Head of caudate nucleus (tissue), 42 donors: ENCODE measurements at regions not wholly inside any gene's neighbourhood (a gene's known extent, or its start where the extent isn't known, plus 50 kb on each side); places are given as distances from the start of the nearest gene placed in this dataset.
"Not testable (repeated sequence)": the region's sequence is repeated elsewhere in the genome, so short reads cannot be mapped to it uniquely, and the experiment has no call there.

Source experiments
- DNase-seq, 42 donors: peaks; one replicate each; pipeline versions ENCODE4 v3.0.0 to v3.0.0-alpha.2; 2020 to 2021; ENCODE audit warnings: mixed read lengths in 7 of 42
- intact Hi-C: fragments of 100-400 bp; cut with DNase I; formaldehyde crosslinking; loops from one replicate; pipeline ENCODE4 v1.15.0; 2022

DNA sequence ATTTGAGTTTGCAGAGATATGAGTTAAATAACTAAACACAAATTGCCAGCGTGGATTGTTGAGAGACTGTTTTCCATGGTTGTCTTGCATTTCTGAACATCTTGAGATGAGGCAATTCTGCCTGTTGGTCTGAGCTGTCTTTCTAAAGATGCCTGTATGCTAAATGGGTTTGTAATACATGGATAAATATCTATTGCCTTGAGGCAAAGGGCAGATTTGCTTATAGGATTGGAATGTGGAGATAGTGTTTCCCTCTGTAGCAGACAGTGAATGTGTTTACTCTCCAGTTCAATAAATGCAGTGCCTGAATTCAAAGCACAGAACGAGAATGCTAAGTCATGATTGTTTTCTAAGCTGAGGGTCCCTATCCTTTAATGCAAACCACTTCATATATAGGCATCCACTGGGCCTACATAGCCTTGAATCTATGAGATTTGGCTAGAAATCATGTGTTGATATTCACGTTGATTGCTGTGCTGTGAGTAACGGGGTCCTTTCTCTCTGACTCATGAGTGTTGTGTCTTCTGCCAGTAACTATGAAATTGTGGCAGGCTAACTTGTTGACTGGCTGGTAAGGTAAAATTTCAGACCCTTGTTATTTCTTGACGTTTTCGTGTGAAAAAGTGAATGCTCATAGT, 2554.8 kb downstream of the PCDH9 start:
- no peak for DNase-seq
- intact Hi-C loops: no loop called here

DNA sequence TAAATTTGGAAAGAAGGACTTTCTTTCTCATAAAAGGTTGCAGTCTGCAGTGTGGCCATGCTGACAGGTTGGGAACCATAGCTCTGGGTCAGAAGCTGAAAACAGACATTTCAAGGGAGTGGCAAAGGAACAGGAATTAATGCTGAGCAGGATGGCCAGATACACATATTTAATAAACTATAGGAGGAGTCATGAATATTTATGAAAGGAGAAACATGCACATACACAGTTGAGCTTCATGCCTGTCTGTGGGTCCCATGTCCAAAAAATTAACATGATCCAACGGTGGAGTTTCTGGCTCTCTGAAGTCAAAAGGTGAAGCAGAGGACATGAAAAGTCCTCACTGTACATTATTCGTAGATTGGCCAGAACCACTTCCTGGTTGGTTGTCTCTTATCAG, 2556.0 kb downstream of the PCDH9 start:
- no peak for DNase-seq
- intact Hi-C loops: no loop called here

DNA sequence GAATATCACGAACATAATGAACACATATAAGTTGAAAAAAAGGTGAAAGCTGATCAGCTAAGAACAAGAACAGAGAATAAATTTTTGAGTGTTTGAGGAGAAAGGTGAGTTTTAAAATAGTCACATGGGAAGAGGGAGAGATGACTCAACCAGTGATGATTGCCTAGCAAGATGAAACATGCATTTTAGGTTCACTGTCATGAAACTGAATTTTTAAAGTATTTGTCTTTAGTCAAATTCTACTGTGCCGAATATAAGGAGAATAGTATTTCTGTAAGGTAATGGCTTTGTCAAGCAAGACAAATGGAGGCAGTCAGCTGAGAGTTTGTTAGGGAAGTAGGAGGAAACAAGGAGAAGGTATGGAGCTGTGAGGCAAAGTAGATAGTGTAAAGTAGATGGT, 2557.4 kb downstream of the PCDH9 start:
- no peak for DNase-seq
- intact Hi-C loops: no loop called here

DNA sequence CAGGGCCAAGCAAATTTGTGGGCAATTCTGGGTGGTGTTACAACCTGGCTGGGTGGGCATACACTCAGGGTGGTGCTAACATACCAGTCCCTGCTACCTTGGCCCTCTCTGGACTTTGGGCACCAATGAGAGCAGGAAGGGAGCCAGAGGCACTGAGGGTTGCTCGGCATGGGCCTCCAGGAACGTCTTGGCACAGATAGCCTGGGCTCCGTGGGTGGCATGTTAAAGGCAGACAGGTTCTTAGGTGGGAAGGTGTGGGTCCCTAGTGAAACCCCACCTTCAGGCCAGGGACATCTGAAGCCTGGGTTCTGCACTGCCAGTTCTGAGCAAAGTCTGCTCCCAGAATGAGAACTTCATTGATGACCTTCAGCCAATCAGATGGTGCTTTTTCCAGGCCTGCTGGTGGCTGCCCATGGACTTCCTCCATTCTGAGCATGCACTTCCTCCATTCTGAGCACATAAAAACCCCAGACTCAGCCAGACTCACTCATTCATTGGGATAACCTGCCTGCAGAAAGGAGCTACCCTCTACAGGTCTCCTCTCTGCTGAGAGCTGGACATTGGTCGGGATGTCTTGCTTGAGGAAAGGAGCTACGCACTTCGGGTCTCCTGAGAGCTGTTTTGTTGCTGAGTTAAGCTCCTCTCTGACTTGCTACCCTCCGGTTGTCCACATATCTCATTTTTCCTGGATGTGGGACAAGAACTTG, 2567.1 kb downstream of the PCDH9 start:
- no peak for DNase-seq
- intact Hi-C loops: no loop called here

DNA sequence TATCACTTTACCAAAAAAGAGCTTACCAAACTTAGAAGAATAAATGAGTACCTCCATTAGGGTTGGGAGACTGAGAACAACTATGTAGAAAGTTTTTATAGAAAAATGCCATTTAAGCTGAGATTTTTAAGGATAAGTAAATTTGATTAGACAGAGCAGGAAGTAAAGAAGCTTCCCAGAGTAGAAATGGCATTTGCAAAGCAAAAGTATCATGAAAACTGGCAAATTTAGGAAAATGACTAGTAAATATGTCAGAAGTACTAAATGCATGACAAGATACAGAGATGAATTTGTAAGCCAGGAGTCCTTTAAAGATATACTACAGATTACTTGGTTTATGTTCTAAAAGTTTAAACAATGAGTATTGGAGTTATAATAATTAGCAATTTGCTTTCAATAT, 2581.8 kb downstream of the PCDH9 start:
- DNase-seq: no peak
- intact Hi-C loops: no loop called here

DNA sequence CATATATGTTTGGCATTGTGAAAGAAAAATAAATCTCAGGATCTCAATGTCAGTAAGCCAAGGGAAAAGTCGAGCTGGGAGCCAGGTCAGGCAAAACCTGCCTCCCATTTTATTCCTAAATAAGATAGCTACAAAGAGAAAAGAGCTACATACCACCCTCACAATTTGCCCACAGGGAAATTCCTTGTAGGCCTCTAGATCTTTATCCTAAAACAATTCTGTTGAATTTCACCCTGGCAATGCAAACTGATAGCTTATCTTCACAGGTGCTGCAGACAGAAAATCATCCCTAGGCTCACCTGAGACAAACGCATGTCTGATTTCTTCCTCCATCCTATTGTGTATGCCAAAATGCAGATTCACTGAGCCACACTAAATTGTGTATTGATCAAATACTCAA, 2587.1 kb downstream of the PCDH9 start:
- no peak for DNase-seq
- intact Hi-C loops: no loop called here

DNA sequence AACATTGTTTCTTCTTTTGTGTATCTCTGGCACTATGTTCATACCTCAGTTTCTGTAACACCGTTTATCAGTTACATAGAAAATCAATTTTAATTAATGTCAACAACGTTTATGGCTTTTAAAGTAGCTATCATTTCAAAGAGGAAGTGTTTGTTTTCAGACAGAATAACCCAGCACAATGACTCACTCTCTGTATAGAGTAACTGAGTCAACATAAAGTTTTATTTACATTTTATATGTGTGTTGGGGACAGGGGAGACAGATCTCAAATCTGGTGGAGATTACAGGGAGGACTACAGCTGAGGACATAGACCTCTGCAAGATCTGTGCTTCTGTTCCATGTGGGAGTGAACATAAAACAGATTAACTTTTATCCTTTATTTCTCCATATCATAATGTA, 2590.1 kb downstream of the PCDH9 start:
- intact Hi-C loops: no loop called here
- DNase-seq: no peak

DNA sequence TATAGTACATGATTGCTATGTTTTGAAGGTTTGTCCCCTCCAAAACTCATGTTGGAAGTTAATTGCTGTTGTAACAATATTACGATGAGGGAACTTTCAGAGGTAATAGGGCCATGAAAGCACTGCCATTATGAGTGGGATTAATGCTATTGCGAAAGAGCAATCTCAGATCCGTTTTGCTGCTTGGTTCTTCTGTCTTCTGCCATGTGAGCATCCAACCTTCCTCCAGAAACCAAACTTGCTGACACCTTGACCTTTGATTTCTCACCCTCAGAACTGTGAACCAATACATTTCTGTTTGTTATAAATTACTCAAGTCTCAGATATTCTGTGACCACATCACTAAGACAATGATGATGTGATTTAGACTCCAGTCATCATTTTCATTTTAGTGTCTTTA, 2590.9 kb downstream of the PCDH9 start:
- DNase-seq: no peak
- intact Hi-C loops: no loop called here

DNA sequence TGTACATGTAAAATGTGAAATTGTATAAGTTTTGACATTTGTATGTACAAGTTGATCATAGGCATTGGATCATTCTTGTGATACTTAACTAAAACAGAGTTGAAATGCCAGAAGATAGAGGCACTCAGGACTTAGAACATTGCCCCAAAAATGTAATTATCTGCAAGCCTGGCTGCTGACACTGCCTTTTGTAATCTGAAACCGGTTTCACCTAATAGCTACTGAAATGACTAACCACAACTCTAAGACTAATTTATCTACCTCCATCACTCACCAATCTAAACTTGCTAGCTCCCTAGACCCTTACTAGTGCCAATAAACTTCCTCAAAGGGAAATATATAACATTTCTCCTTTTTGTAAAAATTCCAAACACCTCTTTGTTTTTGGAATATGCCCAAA, 2596.2 kb downstream of the PCDH9 start:
- intact Hi-C loops: no loop called here
- DNase-seq: no peak

DNA sequence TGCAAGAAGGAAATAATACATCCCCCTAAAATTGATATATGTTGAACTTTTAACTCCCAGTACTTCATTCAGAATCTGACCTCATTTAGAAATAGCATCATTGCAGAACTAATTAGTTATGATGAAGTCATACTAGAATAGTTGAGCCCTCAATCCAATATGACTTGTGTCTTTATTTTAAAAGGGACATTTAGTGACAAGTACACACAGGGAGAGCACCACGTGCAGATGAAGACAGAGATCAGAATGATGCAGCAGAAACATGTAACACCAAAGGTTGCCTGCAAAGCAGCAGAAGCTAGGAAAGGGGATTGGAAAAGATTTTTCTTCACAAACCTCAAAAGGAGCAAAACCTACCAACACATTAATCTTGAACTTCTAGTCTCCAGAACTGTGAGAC, 2602.5 kb downstream of the PCDH9 start:
- no peak for DNase-seq
- intact Hi-C loops: no loop called here

DNA sequence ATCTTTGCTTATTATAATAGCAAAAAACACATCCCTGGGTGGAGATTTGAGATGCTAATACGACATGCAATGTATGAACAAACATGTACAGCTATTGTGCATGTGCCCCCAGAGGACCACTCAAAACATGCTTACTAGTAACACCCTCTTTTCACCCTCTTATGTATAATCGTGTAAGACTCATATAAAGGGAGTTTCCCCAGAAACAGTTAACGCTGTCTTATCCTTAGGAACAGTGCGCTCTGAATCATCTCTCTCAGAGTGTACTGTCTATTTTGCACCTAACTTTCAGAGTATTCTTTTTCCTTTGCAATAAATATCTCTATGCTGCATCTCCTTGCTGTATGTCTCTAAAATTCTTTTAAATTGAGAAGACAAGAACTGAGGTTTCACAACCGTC, 2604.0 kb downstream of the PCDH9 start:
- DNase-seq: no peak
- intact Hi-C loops: no loop called here

DNA sequence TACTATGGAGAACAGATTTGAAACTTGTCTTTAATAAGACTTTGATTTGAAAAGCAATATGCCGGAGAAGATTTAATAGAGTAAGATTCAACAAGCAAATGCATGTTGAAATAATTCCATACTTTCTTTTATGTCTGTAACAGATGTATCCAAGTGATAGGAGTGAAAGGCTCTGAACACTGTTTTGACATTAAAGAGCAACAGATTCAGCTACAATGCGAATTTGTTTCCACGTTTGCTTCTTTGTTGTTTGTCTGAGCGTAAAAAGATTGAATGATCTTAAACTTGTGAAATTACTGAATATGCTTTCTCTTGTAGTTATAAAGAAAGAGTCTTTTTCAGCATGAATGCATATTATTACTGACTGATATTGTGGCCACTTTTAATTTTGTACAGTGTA, 2612.9 kb downstream of the PCDH9 start:
- intact Hi-C loops: no loop called here
- DNase-seq: no peak

DNA sequence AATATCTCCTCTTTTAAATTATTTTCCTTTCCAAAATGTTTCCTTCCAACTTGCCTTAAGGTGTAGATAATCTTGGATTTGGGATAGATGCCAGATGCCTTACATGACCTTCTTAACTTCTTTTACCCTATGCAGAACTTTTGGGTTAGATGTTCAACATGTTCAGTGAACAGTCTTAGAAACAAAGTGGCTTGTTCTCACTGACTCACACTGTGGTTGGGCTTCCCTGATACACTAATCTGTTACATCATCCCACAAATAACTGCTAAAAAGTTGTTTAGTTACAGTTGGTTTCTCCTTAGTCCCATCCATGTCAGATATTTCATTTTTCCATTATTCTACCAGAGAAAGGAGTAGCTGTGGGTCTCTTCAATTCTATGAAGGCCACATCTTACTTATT, 2638.2 kb downstream of the PCDH9 start:
- DNase-seq: no peak
- intact Hi-C loops: no loop called here

DNA sequence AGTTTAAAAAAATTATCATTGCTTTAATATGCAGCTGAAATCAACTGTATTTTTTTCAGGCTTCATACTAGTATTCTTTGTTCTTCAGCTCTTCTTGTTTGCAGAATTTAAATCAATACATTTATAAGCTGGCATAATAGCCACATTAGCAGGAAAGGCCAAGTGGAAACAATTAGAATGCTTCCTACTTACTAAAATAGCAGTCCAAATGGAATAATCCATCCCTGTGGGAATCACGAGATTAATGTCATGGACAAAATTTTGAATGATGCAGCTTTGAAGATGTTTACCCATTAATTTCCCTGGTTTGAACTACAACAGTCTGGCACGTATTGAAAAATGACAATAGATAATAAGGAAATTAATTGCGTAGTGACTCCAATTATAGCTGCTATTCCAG, 2650.8 kb downstream of the PCDH9 start:
- intact Hi-C loops: no loop called here

DNA sequence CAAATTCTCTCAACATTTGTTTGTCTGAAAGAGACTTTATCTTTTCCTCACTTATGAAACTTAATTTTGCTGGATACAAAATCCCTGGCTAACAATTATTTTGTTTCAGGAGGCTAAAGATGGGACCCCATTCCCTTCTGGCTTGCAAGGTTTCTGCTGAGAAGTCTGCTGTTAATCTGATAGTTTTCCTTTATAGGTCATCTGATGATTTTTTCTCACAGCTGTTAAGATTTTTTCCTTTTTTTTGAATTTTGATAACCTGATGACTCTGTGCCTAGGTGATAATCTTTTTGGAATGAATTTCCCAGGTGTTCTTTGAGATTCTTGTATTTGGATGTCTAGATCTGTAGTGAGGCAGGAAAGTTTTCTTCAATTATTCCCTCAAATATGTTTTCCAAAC, 2661.4 kb downstream of the PCDH9 start:
- intact Hi-C loops: no loop called here
- no peak for DNase-seq

More for the DNA sequence above, 2650.8 kb downstream of the PCDH9 start:
- no peak for DNase-seq

DNA sequence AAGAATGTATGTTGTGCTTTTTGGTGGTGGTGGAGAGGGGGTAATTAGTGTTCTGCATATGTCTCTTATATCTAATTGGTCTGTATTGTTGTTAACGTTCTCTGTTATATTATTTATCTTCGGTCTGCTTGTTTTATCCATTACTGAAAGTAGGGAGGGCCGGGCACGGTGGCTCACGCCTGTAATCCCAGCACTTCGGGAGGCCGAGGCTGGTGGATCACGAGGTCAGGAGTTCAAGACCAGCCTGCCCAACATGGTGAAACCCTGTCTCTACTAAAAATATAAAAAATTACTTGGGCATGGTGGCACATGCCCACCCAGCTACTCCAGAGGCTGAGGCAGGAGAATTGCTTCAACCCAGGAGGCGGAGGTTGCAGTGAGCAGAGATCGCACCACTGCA, 2672.1 kb downstream of the PCDH9 start:
- intact Hi-C loops, DNase-seq: not testable (repeated sequence)

DNA sequence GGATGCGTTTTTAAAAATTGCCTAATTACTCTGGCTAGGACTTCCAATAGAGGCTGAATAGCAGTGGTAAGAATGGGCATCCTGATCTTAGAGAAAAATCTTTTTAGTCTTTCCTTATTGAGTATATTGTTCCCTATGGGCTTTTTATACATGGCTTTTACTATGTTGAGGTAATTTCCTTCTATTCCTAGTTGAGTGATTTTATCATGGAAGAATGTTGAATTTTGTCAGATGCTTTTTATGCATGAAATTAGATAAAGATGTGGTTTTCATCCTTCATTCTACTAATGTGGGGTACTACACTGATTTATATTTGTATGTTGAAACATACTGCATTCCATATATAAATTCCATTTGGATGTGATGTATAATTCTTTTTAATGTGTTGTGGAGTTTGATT, 2673.8 kb downstream of the PCDH9 start:
- no peak for DNase-seq
- intact Hi-C loops: no loop called here

DNA sequence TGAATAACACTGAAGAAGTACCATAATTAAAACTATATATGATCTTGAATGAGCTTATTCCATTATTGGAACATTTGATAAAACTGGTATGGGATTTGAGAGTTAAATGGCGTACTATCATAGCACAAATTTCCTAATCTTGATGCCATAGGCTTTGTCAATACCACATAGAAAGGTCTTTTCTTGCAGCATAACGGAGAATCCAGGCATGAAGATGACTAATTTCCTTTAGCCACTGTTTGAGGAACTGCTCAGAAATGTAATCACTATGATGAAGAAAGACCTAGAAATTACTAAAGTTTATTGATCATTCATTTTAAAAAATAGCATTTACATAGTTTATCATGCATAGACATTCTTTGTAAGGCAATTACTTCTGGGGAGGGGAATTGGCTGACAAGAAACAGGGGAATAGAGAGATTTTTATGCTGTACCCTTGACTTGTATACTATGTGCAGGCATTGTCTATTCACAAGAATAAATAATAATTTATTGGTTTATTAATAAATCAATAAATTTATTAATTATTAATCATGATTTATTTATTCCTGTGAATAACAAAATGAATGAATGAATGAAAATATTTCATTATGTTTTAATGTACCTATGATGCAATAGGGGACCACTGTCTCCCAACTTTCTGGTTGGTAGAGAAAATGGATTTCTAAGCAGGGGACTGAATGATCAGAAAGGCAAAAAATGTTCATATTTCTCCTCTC, 2676.6 kb downstream of the PCDH9 start:
- no peak for DNase-seq
- intact Hi-C loops: no loop called here

DNA sequence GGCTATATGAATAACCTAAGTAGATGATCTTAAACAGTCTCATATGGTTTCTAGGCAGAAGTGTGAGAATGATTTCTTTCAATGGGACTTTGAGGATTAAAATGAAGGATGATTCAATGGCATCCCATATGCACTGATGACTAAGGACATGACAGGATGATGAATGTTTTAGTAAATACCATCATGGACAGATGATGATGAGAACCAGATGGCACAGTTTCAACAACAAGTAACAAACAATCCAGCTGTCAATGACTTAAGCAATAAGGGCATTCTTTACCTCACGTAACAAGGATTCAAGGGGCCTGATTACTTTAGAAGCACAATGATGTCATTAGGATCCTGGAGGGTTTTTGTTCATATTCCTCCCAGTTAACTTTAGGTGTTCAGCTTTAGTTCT, 2678.4 kb downstream of the PCDH9 start:
- no peak for DNase-seq
- intact Hi-C loops: no loop called here

DNA sequence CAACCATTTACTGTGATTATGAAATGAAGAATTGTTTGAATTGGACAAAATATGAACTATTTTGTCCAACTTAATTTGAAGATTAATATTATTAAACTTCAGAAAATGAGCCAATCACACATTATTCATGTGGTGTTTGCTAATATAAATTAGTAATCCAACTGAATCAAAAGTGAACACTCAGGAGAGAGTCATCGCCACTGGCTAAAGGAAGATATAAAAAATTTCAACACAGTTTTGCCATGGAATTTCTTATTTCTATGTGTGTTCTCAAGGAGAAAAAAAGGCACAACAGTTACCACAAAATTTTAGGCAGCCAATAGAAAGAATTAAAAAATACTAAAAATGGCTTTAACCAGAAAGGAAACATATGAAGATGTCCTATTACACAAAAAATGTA, 2683.8 kb downstream of the PCDH9 start:
- intact Hi-C loops: no loop called here
- DNase-seq: no peak

DNA sequence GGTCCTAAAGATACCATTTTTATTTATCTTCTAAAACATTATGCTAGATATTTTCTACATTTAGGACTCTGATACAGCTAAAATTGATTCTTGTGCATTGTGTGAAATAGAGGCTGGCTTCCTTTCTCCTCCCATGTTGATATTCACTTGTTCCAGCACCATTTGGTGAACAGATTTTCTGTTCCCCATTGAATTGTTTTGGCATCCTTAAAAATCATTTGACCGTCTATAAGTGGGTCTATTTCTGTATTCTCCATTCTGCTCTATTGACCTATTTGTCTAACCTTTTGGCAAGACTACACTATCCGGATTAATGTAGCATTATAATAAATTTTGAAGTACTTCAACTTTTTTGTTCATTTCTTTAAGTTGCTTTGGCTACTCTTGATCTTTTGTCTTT, 2689.2 kb downstream of the PCDH9 start:
- DNase-seq: no peak
- intact Hi-C loops: no loop called here
